HEK293 (cell line): ENCODE measurements at regions not wholly inside any gene's neighbourhood (a gene's known extent, or its start where the extent isn't known, plus 50 kb on each side); places are given as distances from the start of the nearest gene placed in this dataset.

Source experiments
- CTCF ChIA-PET: fragments of 350-600 bp; formaldehyde crosslinking; extraction: SDS; loops from one replicate; lab custom pipeline; 2021; ENCODE audit warnings: antibody characterized with exemption; lab: Yijun Ruan, JAX
- POLR2A ChIA-PET: fragments of 300-600 bp; formaldehyde crosslinking; extraction: SDS; loops from one replicate; lab custom pipeline; 2020; ENCODE audit warnings: antibody characterized with exemption, inconsistent platforms; lab: Yijun Ruan, JAX
- H3K27ac ChIP-seq: fragments of 200-500 bp; sonication (Bioruptor generic); 2 replicates; pipeline ENCODE4 v1.5.1; 2014; ENCODE audit warnings: low read depth, low read length, control low read depth, inconsistent platforms; ENCODE audit errors: extremely low read depth
- H3K36me3 ChIP-seq, 2 experiments: fragments of 200-500 bp in 1 of 2; sonication (Bioruptor generic) in 1 of 2; 1 replicate in 1 of 2; 2 replicates in 1 of 2; pipeline ENCODE4 v1.5.1; 2014 to 2017; ENCODE audit warnings: inconsistent platforms in 2 of 2, low read length in 2 of 2; ENCODE audit not compliant: control insufficient read depth in 2 of 2, insufficient read depth in 1 of 2
- H3K4me1 ChIP-seq: fragments of 200-500 bp; sonication (Bioruptor generic); 2 replicates; pipeline ENCODE4 v1.5.1; 2014; ENCODE audit warnings: mild to moderate bottlenecking, low read length, inconsistent platforms; ENCODE audit not compliant: control insufficient read depth, insufficient read depth
- H3K4me3 ChIP-seq: 2 replicates; pipeline ENCODE4 v1.5.1; 2011; ENCODE audit warnings: low read depth, mild to moderate bottlenecking, control low read depth, low read length, moderate library complexity
- H3K9me3 ChIP-seq: fragments of 200-500 bp; sonication (Bioruptor generic); 2 replicates; pipeline ENCODE4 v1.5.1; 2014; ENCODE audit warnings: low read depth, low read length, inconsistent platforms; ENCODE audit not compliant: control insufficient read depth, insufficient read depth
- GLI4 ChIP-seq: fragments of 450-650 bp; formaldehyde crosslinking; IDR thresholded peaks from 2 replicates; pipeline ENCODE4 v1.5.1; 2016; ENCODE audit warnings: missing biosample characterization, missing genetic modification characterization
- GLIS1 ChIP-seq: fragments of 450-650 bp; formaldehyde crosslinking; IDR thresholded peaks from 2 replicates; pipeline ENCODE4 v1.5.1; 2016; ENCODE audit warnings: missing biosample characterization, missing genetic modification characterization
- HOXD13 ChIP-seq: sonication (generic); formaldehyde crosslinking; IDR thresholded peaks from 2 replicates; pipeline ENCODE4 v1.8.0; 2022; ENCODE audit warnings: missing genetic modification reagents, borderline replicate concordance
- SETDB1 ChIP-seq: IDR thresholded peaks from one replicate; pipeline ENCODE4 v1.6.1; 2017; ENCODE audit warnings: mild to moderate bottlenecking, low read length, moderate library complexity, mixed read lengths; ENCODE audit not compliant: insufficient read length
- WT1 ChIP-seq: fragments of 450-650 bp; formaldehyde crosslinking; IDR thresholded peaks from 2 replicates; pipeline ENCODE4 v1.5.1; 2016; ENCODE audit warnings: missing biosample characterization, missing genetic modification characterization
- ZBTB8A ChIP-seq: fragments of 450-650 bp; formaldehyde crosslinking; IDR thresholded peaks from 2 replicates; pipeline ENCODE4 v1.5.1; 2016; ENCODE audit warnings: missing biosample characterization, missing genetic modification characterization
- ZFP37 ChIP-seq: fragments of 450-650 bp; formaldehyde crosslinking; IDR thresholded peaks from 2 replicates; pipeline ENCODE4 v1.5.1; 2016; ENCODE audit warnings: missing biosample characterization, missing genetic modification characterization
- ZFP69B ChIP-seq: fragments of 450-650 bp; formaldehyde crosslinking; IDR thresholded peaks from 2 replicates; pipeline ENCODE4 v1.5.1; 2016; ENCODE audit warnings: missing biosample characterization, missing genetic modification characterization
- ZNF10 ChIP-seq: fragments of 450-650 bp; formaldehyde crosslinking; IDR thresholded peaks from 2 replicates; pipeline ENCODE4 v1.5.1; 2017; ENCODE audit warnings: missing biosample characterization, missing genetic modification characterization
- ZNF133 ChIP-seq: fragments of 450-650 bp; formaldehyde crosslinking; IDR thresholded peaks from 2 replicates; pipeline ENCODE4 v1.5.1; 2016; ENCODE audit warnings: missing biosample characterization, missing genetic modification characterization
- ZNF18 ChIP-seq: fragments of 450-650 bp; formaldehyde crosslinking; IDR thresholded peaks from 2 replicates; pipeline ENCODE4 v1.5.1; 2016; ENCODE audit warnings: missing biosample characterization, missing genetic modification characterization
- ZNF211 ChIP-seq: fragments of 450-650 bp; formaldehyde crosslinking; IDR thresholded peaks from 2 replicates; pipeline ENCODE4 v1.5.1; 2016; ENCODE audit warnings: low read depth, missing biosample characterization, missing genetic modification characterization
- ZNF292 ChIP-seq: fragments of 450-650 bp; formaldehyde crosslinking; IDR thresholded peaks from 2 replicates; pipeline ENCODE4 v1.5.1; 2016; ENCODE audit warnings: low read depth, missing biosample characterization, missing genetic modification characterization, borderline replicate concordance
- ZNF302 ChIP-seq: fragments of 450-650 bp; formaldehyde crosslinking; IDR thresholded peaks from 2 replicates; pipeline ENCODE4 v1.5.1; 2016; ENCODE audit warnings: missing biosample characterization, missing genetic modification characterization, low read depth
- ZNF341 ChIP-seq: fragments of 450-650 bp; formaldehyde crosslinking; IDR thresholded peaks from 2 replicates; pipeline ENCODE4; 2016; ENCODE audit warnings: low read depth, missing biosample characterization, missing genetic modification characterization
- ZNF37A ChIP-seq: fragments of 450-650 bp; IDR thresholded peaks from 2 replicates; pipeline ENCODE4 v1.5.1; 2018; ENCODE audit warnings: missing biosample characterization, missing genetic modification characterization
- ZNF391 ChIP-seq: fragments of 450-650 bp; formaldehyde crosslinking; IDR thresholded peaks from 2 replicates; pipeline ENCODE4 v1.5.1; 2016; ENCODE audit warnings: low read depth, missing biosample characterization, missing genetic modification characterization, borderline replicate concordance
- ZNF513 ChIP-seq: fragments of 450-650 bp; IDR thresholded peaks from 2 replicates; pipeline ENCODE4 v1.5.1; 2018; ENCODE audit warnings: missing biosample characterization, missing genetic modification characterization
- ZNF560 ChIP-seq: fragments of 450-650 bp; formaldehyde crosslinking; IDR thresholded peaks from 2 replicates; pipeline ENCODE4 v1.5.1; 2017; ENCODE audit warnings: missing biosample characterization, missing genetic modification characterization, borderline replicate concordance
- ZNF596 ChIP-seq: fragments of 450-650 bp; IDR thresholded peaks from 2 replicates; pipeline ENCODE4 v1.5.0; 2018; ENCODE audit warnings: missing biosample characterization, mild to moderate bottlenecking, missing genetic modification characterization, moderate library complexity
- ZNF658 ChIP-seq: fragments of 450-650 bp; formaldehyde crosslinking; IDR thresholded peaks from 2 replicates; pipeline ENCODE4; 2016; ENCODE audit warnings: missing biosample characterization, missing genetic modification characterization
- ZNF792 ChIP-seq: fragments of 450-650 bp; formaldehyde crosslinking; IDR thresholded peaks from 2 replicates; pipeline ENCODE4 v1.5.1; 2016; ENCODE audit warnings: missing biosample characterization, missing genetic modification characterization
- ZNF830 ChIP-seq: fragments of 450-650 bp; IDR thresholded peaks from 2 replicates; pipeline ENCODE4 v1.5.0; 2018; ENCODE audit warnings: missing biosample characterization, missing genetic modification characterization, low read depth, mild to moderate bottlenecking, moderate library complexity
- ZNF843 ChIP-seq: fragments of 450-650 bp; formaldehyde crosslinking; IDR thresholded peaks from 2 replicates; pipeline ENCODE4 v1.5.1; 2016; ENCODE audit warnings: missing biosample characterization, missing genetic modification characterization
- TF ChIP-seq, protein P1 (sequence below): fragments of 450-650 bp; formaldehyde crosslinking; IDR thresholded peaks from 2 replicates; pipeline ENCODE4 v1.5.1; 2016; ENCODE audit warnings: missing biosample characterization, missing genetic modification characterization, low read depth
- TF ChIP-seq, protein P2 (sequence below): fragments of 450-650 bp; formaldehyde crosslinking; IDR thresholded peaks from 2 replicates; pipeline ENCODE4 v1.5.1; 2016; ENCODE audit warnings: missing biosample characterization, missing genetic modification characterization
- TF ChIP-seq, protein P3 (sequence below): fragments of 450-650 bp; formaldehyde crosslinking; IDR thresholded peaks from 2 replicates; pipeline ENCODE4 v1.5.1; 2016; ENCODE audit warnings: missing biosample characterization, missing genetic modification characterization

- Histone ChIP-seq H3K4me3 (no peak overlapping the region), H3K27ac (no peak overlapping the region), H3K36me3 (no peaks in the 10 kb centered on the region), H3K4me1 (no peaks in the 10 kb centered on the region), H3K9me3 (no peaks in the 10 kb centered on the region)
- TF ChIP-seq WT1 (tag by site-specific recombination) (no peak), ZNF658 (tag by site-specific recombination) (no peak), ZNF560 (tag by site-specific recombination) (no peak), ZNF830 (tag by site-specific recombination) (no peak), ZNF133 (no peak), GLIS1 (tag by site-specific recombination) (no peak), ZNF513 (no peak), ZNF211 (no peak), ZFP69B (tag by site-specific recombination) (no peak), SETDB1 (no peak), ZBTB8A (tag by site-specific recombination) (no peak), ZNF596 (tag by site-specific recombination) (no peak), ZNF391 (tag by site-specific recombination) (no peak), ZNF341 (tag by site-specific recombination) (no peak), ZNF292 (tag by site-specific recombination) (no peak), ZFP37 (tag by site-specific recombination) (no peak), HOXD13 (CRISPR knock-in tag) (no peak), GLI4 (tag by site-specific recombination) (no peak)
- TF ChIP-seq, protein P1, sequence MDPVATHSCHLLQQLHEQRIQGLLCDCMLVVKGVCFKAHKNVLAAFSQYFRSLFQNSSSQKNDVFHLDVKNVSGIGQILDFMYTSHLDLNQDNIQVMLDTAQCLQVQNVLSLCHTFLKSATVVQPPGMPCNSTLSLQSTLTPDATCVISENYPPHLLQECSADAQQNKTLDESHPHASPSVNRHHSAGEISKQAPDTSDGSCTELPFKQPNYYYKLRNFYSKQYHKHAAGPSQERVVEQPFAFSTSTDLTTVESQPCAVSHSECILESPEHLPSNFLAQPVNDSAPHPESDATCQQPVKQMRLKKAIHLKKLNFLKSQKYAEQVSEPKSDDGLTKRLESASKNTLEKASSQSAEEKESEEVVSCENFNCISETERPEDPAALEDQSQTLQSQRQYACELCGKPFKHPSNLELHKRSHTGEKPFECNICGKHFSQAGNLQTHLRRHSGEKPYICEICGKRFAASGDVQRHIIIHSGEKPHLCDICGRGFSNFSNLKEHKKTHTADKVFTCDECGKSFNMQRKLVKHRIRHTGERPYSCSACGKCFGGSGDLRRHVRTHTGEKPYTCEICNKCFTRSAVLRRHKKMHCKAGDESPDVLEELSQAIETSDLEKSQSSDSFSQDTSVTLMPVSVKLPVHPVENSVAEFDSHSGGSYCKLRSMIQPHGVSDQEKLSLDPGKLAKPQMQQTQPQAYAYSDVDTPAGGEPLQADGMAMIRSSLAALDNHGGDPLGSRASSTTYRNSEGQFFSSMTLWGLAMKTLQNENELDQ (tag by site-specific recombination) = no peak
- TF ChIP-seq, protein P2, sequence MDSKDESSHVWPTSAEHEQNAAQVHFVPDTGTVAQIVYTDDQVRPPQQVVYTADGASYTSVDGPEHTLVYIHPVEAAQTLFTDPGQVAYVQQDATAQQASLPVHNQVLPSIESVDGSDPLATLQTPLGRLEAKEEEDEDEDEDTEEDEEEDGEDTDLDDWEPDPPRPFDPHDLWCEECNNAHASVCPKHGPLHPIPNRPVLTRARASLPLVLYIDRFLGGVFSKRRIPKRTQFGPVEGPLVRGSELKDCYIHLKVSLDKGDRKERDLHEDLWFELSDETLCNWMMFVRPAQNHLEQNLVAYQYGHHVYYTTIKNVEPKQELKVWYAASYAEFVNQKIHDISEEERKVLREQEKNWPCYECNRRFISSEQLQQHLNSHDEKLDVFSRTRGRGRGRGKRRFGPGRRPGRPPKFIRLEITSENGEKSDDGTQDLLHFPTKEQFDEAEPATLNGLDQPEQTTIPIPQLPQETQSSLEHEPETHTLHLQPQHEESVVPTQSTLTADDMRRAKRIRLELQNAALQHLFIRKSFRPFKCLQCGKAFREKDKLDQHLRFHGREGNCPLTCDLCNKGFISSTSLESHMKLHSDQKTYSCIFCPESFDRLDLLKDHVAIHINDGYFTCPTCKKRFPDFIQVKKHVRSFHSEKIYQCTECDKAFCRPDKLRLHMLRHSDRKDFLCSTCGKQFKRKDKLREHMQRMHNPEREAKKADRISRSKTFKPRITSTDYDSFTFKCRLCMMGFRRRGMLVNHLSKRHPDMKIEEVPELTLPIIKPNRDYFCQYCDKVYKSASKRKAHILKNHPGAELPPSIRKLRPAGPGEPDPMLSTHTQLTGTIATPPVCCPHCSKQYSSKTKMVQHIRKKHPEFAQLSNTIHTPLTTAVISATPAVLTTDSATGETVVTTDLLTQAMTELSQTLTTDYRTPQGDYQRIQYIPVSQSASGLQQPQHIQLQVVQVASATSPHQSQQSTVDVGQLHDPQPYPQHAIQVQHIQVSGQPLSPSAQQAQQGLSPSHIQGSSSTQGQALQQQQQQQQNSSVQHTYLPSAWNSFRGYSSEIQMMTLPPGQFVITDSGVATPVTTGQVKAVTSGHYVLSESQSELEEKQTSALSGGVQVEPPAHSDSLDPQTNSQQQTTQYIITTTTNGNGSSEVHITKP (tag by site-specific recombination) = no peak
- ChIA-PET CTCF (no interaction called here), POLR2A (no interaction called here)
Observed at GRCh38 chr13:84542348-84542747, 660.1 kb upstream of the SLITRK1 start.

DNA sequence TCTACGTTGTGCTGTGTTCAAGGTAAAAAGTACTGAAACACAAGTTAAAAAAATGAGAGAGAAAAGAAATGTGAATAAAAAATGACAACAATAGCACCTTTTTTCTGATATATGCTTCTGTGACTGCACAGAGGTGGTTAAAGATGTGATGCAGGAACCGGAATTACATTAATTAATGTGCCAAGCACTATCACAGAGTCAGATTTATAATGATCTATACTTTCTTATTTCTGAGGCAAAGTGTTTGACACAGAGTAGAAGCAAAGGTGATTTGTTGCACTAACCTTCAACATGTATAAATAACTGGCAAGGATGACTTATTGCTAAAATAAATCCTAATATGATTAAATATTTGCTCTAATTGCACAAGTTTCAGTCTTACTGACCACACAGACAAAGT lies 654.6 kb upstream of the SLITRK1 start:
- no peaks in the 10 kb centered on the region for H3K4me1 ChIP-seq
- no peaks in the 10 kb centered on the region for H3K36me3 ChIP-seq
- POLR2A ChIA-PET = no interaction called here
- CTCF ChIA-PET = no interaction called here
- H3K27ac ChIP-seq = no peak overlapping the region
- no peaks in the 10 kb centered on the region for H3K9me3 ChIP-seq
- no peak overlapping the region for H3K4me3 ChIP-seq
- TF ChIP-seq ZNF302 (tag by site-specific recombination) (no peak), ZNF37A (tag by site-specific recombination) (no peak), ZNF18 (tag by site-specific recombination) (no peak), ZNF792 (no peak), ZNF10 (tag by site-specific recombination) (no peak), ZNF843 (tag by site-specific recombination) (no peak)
- TF ChIP-seq, protein P3, sequence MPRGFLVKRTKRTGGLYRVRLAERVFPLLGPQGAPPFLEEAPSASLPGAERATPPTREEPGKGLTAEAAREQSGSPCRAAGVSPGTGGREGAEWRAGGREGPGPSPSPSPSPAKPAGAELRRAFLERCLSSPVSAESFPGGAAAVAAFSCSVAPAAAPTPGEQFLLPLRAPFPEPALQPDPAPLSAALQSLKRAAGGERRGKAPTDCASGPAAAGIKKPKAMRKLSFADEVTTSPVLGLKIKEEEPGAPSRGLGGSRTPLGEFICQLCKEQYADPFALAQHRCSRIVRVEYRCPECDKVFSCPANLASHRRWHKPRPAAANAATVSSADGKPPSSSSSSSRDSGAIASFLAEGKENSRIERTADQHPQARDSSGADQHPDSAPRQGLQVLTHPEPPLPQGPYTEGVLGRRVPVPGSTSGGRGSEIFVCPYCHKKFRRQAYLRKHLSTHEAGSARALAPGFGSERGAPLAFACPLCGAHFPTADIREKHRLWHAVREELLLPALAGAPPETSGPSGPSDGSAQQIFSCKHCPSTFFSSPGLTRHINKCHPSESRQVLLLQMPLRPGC (tag by site-specific recombination) = no peak
